ENCODE measurements at regions not wholly inside any gene's neighbourhood (a gene's known extent, or its start where the extent isn't known, plus 50 kb on each side); places are given as distances from the start of the nearest gene placed in this dataset.

GRCh38 chr1:218679988-218680748, 335.0 kb downstream of the TGFB2 start:
- no peak overlapping the region for H3K9ac ChIP-seq (ENCODE audit: low read length)
- H3K27me3 ChIP-seq (ENCODE audit: control insufficient read depth, insufficient read depth, low read length) = no peaks in the 10 kb centered on the region
- H3K27ac ChIP-seq (ENCODE audit: low read depth, low read length) = no peak overlapping the region
- no peaks in the 10 kb centered on the region for H3K36me3 ChIP-seq (ENCODE audit: control insufficient read depth, insufficient read depth, low read length)
- no peak overlapping the region for H3K4me3 ChIP-seq (ENCODE audit: low read depth, low read length)
- no peaks in the 10 kb centered on the region for H3K9me3 ChIP-seq (ENCODE audit: control insufficient read depth, insufficient read depth, low read depth, low read length)
- H3K4me1 ChIP-seq (ENCODE audit: control insufficient read depth, insufficient read depth, low read length) = no peaks in the 10 kb centered on the region

- no peaks in the 10 kb centered on the region for H3K27me3 ChIP-seq (ENCODE audit: control insufficient read depth, insufficient read depth, low read length)
- H3K4me1 ChIP-seq (ENCODE audit: control insufficient read depth, insufficient read depth, low read length) = no peaks in the 10 kb centered on the region
- no peak overlapping the region for H3K4me3 ChIP-seq (ENCODE audit: low read depth, low read length)
- no peaks in the 10 kb centered on the region for H3K9me3 ChIP-seq (ENCODE audit: control insufficient read depth, insufficient read depth, low read depth, low read length)
- no peaks in the 10 kb centered on the region for H3K36me3 ChIP-seq (ENCODE audit: control insufficient read depth, insufficient read depth, low read length)
- no peak overlapping the region for H3K9ac ChIP-seq (ENCODE audit: low read length)
- no peak overlapping the region for H3K27ac ChIP-seq (ENCODE audit: low read depth, low read length)
These were observed 338.1 kb downstream of the TGFB2 start for GRCh38 chr1:218683242-218683641.

- H3K27ac ChIP-seq (ENCODE audit: low read depth, low read length) = no peak overlapping the region
- peaks cover 5% of the 10 kb centered on the region; the same call in 1 of the 2 replicates for H3K9me3 ChIP-seq (ENCODE audit: control insufficient read depth, insufficient read depth, low read depth, low read length)
- no peak overlapping the region for H3K9ac ChIP-seq (ENCODE audit: low read length)
- no peaks in the 10 kb centered on the region for H3K4me1 ChIP-seq (ENCODE audit: control insufficient read depth, insufficient read depth, low read length)
- H3K4me3 ChIP-seq (ENCODE audit: low read depth, low read length) = no peak overlapping the region
- no peaks in the 10 kb centered on the region for H3K27me3 ChIP-seq (ENCODE audit: control insufficient read depth, insufficient read depth, low read length)
- H3K36me3 ChIP-seq (ENCODE audit: control insufficient read depth, insufficient read depth, low read length) = no peaks in the 10 kb centered on the region
These were observed 341.1 kb downstream of the TGFB2 start for GRCh38 chr1:218686258-218686657.

- Histone ChIP-seq H3K27me3 (ENCODE audit: control insufficient read depth, insufficient read depth, low read length) (no peaks in the 10 kb centered on the region), H3K9me3 (ENCODE audit: control insufficient read depth, insufficient read depth, low read depth, low read length) (peaks cover 5% of the 10 kb centered on the region; the same call in 1 of the 2 replicates), H3K4me1 (ENCODE audit: control insufficient read depth, insufficient read depth, low read length) (no peaks in the 10 kb centered on the region), H3K27ac (ENCODE audit: low read depth, low read length) (no peak overlapping the region), H3K4me3 (ENCODE audit: low read depth, low read length) (no peak overlapping the region), H3K36me3 (ENCODE audit: control insufficient read depth, insufficient read depth, low read length) (no peaks in the 10 kb centered on the region), H3K9ac (ENCODE audit: low read length) (no peak overlapping the region)
These were observed 341.6 kb downstream of the TGFB2 start for GRCh38 chr1:218686761-218687160.

GRCh38 chr1:218692808-218693207, 347.7 kb downstream of the TGFB2 start:
- Histone ChIP-seq H3K27me3 (ENCODE audit: control insufficient read depth, insufficient read depth, low read length) (no peaks in the 10 kb centered on the region), H3K4me1 (ENCODE audit: control insufficient read depth, insufficient read depth, low read length) (peaks cover 7% of the 10 kb centered on the region; the same call in 1 of the 2 replicates), H3K4me3 (ENCODE audit: low read depth, low read length) (no peak overlapping the region), H3K9me3 (ENCODE audit: control insufficient read depth, insufficient read depth, low read depth, low read length) (peaks cover 5% of the 10 kb centered on the region; the same call in 1 of the 2 replicates), H3K9ac (ENCODE audit: low read length) (no peak overlapping the region), H3K36me3 (ENCODE audit: control insufficient read depth, insufficient read depth, low read length) (no peaks in the 10 kb centered on the region), H3K27ac (ENCODE audit: low read depth, low read length) (no peak overlapping the region)

DNA sequence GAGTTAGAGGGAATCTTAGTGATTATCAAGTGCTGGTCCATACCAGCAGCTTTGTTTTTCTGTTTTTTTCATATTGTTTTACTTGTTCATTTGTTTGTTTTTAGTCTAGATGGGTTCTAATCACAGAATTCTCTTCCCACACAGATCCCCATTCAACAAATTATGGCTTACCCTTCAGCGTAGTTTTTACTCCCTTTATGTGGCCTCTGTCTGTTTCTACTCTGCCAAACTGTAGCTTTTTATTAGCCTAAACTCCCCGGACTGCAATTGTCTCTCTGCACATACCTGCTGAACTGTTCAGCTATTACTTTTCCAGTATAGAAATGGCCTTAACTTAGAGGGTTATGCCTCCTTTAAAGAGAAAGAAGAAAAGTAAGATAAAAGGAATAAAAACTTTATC, 348.5 kb downstream of the TGFB2 start:
- Histone ChIP-seq H3K9ac (ENCODE audit: low read length) (no peak overlapping the region), H3K27me3 (ENCODE audit: control insufficient read depth, insufficient read depth, low read length) (no peaks in the 10 kb centered on the region), H3K9me3 (ENCODE audit: control insufficient read depth, insufficient read depth, low read depth, low read length) (peaks cover 5% of the 10 kb centered on the region; the same call in 1 of the 2 replicates), H3K4me1 (ENCODE audit: control insufficient read depth, insufficient read depth, low read length) (peaks cover 7% of the 10 kb centered on the region; the same call in 1 of the 2 replicates), H3K4me3 (ENCODE audit: low read depth, low read length) (no peak overlapping the region), H3K36me3 (ENCODE audit: control insufficient read depth, insufficient read depth, low read length) (no peaks in the 10 kb centered on the region), H3K27ac (ENCODE audit: low read depth, low read length) (no peak overlapping the region)

DNA sequence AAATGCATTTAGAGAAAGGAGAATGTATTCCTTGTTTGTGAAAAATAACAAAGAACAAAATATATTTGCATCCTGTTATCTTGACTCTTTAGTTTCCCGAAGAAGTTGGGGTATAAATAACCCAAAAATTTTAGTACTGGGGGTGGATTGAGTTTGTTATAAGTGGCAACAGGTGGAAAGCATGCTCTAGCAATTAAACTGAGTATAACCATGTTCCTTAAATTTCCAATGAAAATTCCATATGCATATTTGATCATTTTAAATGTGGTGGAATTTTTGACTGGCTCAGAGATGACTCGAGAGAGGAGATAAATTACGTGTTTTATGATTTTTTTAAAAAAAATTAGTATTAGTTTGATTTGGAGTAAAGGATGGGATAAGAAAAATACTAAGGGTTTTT, 348.9 kb downstream of the TGFB2 start:
- no peak overlapping the region for H3K9ac ChIP-seq (ENCODE audit: low read length)
- no peak overlapping the region for H3K4me3 ChIP-seq (ENCODE audit: low read depth, low read length)
- no peak overlapping the region for H3K27ac ChIP-seq (ENCODE audit: low read depth, low read length)
- no peaks in the 10 kb centered on the region for H3K36me3 ChIP-seq (ENCODE audit: control insufficient read depth, insufficient read depth, low read length)
- H3K27me3 ChIP-seq (ENCODE audit: control insufficient read depth, insufficient read depth, low read length) = no peaks in the 10 kb centered on the region
- peaks cover 5% of the 10 kb centered on the region; the same call in 1 of the 2 replicates for H3K9me3 ChIP-seq (ENCODE audit: control insufficient read depth, insufficient read depth, low read depth, low read length)
- peaks cover 7% of the 10 kb centered on the region; the same call in 1 of the 2 replicates for H3K4me1 ChIP-seq (ENCODE audit: control insufficient read depth, insufficient read depth, low read length)

DNA sequence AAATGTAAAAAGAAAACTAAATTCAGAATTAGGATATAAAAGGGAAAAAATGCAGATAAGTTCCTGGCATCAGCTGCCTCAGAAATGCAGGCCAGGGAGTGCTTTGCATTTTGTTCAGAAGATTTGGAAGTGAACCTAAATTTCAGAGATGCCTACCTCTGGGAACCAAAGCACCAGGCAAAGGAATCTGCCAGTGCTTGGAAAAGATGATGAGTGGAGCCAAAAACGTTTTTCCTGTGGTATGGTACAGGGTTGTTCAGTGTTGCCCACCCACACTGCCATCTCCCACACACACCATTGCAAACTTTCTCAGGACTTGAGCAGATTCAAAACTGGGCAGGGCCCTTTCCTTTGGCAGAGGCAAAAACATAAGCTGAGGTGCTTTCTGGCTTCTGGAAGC, 349.5 kb downstream of the TGFB2 start:
- Histone ChIP-seq H3K4me1 (ENCODE audit: control insufficient read depth, insufficient read depth, low read length) (peaks cover 7% of the 10 kb centered on the region; the same call in 1 of the 2 replicates), H3K27me3 (ENCODE audit: control insufficient read depth, insufficient read depth, low read length) (no peaks in the 10 kb centered on the region), H3K9me3 (ENCODE audit: control insufficient read depth, insufficient read depth, low read depth, low read length) (peaks cover 5% of the 10 kb centered on the region; the same call in 1 of the 2 replicates), H3K27ac (ENCODE audit: low read depth, low read length) (no peak overlapping the region), H3K9ac (ENCODE audit: low read length) (no peak overlapping the region), H3K4me3 (ENCODE audit: low read depth, low read length) (no peak overlapping the region), H3K36me3 (ENCODE audit: control insufficient read depth, insufficient read depth, low read length) (no peaks in the 10 kb centered on the region)

DNA sequence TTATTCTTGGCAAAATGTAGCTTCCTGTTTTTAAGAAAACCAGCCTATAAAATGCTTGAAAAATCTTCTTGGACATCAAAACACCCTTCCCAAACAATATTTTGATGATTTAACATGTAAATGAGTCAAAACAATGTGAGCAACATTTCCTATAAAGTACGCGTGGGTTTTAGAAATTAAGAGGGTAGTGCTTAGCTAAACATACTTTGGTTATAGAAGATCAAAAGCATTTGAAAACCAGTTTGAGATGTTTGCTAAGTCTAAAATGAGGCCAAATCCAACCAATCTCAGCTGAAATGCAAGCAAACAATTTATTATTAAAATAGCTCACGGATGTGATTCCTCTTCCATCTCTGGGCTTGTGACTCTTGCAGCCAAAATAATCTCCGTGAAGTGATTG, 350.4 kb downstream of the TGFB2 start:
- Histone ChIP-seq H3K4me1 (ENCODE audit: control insufficient read depth, insufficient read depth, low read length) (peaks cover 7% of the 10 kb centered on the region; the same call in 1 of the 2 replicates), H3K27ac (ENCODE audit: low read depth, low read length) (no peak overlapping the region), H3K9me3 (ENCODE audit: control insufficient read depth, insufficient read depth, low read depth, low read length) (no peaks in the 10 kb centered on the region), H3K9ac (ENCODE audit: low read length) (no peak overlapping the region), H3K27me3 (ENCODE audit: control insufficient read depth, insufficient read depth, low read length) (no peaks in the 10 kb centered on the region), H3K36me3 (ENCODE audit: control insufficient read depth, insufficient read depth, low read length) (no peaks in the 10 kb centered on the region), H3K4me3 (ENCODE audit: low read depth, low read length) (no peak overlapping the region)

GRCh38 chr1:218698141-218698540, 353.0 kb downstream of the TGFB2 start:
- no peak overlapping the region for H3K27ac ChIP-seq (ENCODE audit: low read depth, low read length)
- H3K4me3 ChIP-seq (ENCODE audit: low read depth, low read length) = no peak overlapping the region
- H3K27me3 ChIP-seq (ENCODE audit: control insufficient read depth, insufficient read depth, low read length) = no peaks in the 10 kb centered on the region
- H3K36me3 ChIP-seq (ENCODE audit: control insufficient read depth, insufficient read depth, low read length) = no peaks in the 10 kb centered on the region
- no peak overlapping the region for H3K9ac ChIP-seq (ENCODE audit: low read length)
- H3K4me1 ChIP-seq (ENCODE audit: control insufficient read depth, insufficient read depth, low read length) = peaks cover 7% of the 10 kb centered on the region; the same call in 1 of the 2 replicates
- H3K9me3 ChIP-seq (ENCODE audit: control insufficient read depth, insufficient read depth, low read depth, low read length) = no peaks in the 10 kb centered on the region

DNA sequence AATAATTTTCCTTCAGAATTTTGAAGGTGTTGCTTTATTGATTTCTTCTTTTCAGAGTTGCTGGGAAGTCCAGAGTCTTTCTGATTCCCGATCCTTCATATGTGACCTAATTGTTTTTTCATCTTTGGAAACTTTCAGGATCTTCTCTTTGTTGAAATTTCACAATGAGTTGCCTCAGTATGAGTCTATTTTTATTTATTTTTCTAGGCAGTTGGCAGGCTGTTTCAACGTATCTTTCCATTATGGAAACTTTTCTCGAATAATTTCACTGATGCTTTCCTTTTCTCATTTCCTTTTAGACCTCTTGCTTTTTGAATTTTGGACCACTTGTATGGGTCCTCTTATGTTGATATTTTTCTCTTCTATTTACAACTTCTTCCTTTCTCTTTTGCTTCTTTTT, 354.3 kb downstream of the TGFB2 start:
- H3K4me3 ChIP-seq (ENCODE audit: low read depth, low read length) = no peak overlapping the region
- H3K27ac ChIP-seq (ENCODE audit: low read depth, low read length) = no peak overlapping the region
- no peaks in the 10 kb centered on the region for H3K9me3 ChIP-seq (ENCODE audit: control insufficient read depth, insufficient read depth, low read depth, low read length)
- H3K36me3 ChIP-seq (ENCODE audit: control insufficient read depth, insufficient read depth, low read length) = no peaks in the 10 kb centered on the region
- H3K9ac ChIP-seq (ENCODE audit: low read length) = no peak overlapping the region
- H3K27me3 ChIP-seq (ENCODE audit: control insufficient read depth, insufficient read depth, low read length) = no peaks in the 10 kb centered on the region
- peaks cover 7% of the 10 kb centered on the region; the same call in 1 of the 2 replicates for H3K4me1 ChIP-seq (ENCODE audit: control insufficient read depth, insufficient read depth, low read length)
